SK-N-SH (cell line): ENCODE measurements at regions not wholly inside any gene's neighbourhood (a gene's known extent, or its start where the extent isn't known, plus 50 kb on each side); places are given as distances from the start of the nearest gene placed in this dataset.

Experiments used
- CTCF ChIA-PET: fragments of 300-600, 350-600 bp; formaldehyde crosslinking; extraction: SDS; loops from one replicate; lab custom pipeline; 2021; lab: Yijun Ruan, JAX
- POLR2A ChIA-PET: fragments of 350-600 bp; sonication (Branson Sonifier 250); formaldehyde crosslinking; extraction: SDS; loops from one replicate; lab custom pipeline; 2020; ENCODE audit warnings: antibody characterized with exemption, inconsistent platforms; lab: Yijun Ruan, JAX
- DNase-seq: peaks from one replicate; pipeline ENCODE4 v3.0.0; 2012
- H2AFZ ChIP-seq: fragments of 200-600 bp; sonication (generic); 2 replicates; pipeline ENCODE4 v1.8.1; 2016; ENCODE audit warnings: antibody characterized with exemption, mild to moderate bottlenecking, low read depth
- H3F3A ChIP-seq: fragments of 200-600 bp; sonication (generic); replicated peaks from 2 replicates; pipeline ENCODE3; 2016; ENCODE audit warnings: antibody characterized with exemption, mild to moderate bottlenecking; ENCODE audit not compliant: insufficient read depth
- H3K27ac ChIP-seq, 2 experiments: fragments of 200-500 bp in 1 of 2; fragments of 200-600 bp in 1 of 2; sonication (Bioruptor generic) in 1 of 2; sonication (generic), shearing (Covaris generic) in 1 of 2; 2 replicates each; pipeline versions ENCODE4 v1.5.1 to v1.6.1; 2014 to 2016; ENCODE audit warnings: low read depth in 2 of 2, inconsistent platforms in 1 of 2, low read length in 1 of 2, mild to moderate bottlenecking in 1 of 2, mixed read lengths in 1 of 2
- H3K27me3 ChIP-seq: fragments of 200-600 bp; sonication (generic), shearing (Covaris generic); 2 replicates; pipeline ENCODE4 v1.6.1; 2016; ENCODE audit warnings: mixed run types; ENCODE audit not compliant: insufficient read depth
- H3K36me3 ChIP-seq, 2 experiments: fragments of 200-500 bp in 1 of 2; fragments of 200-600 bp in 1 of 2; sonication (Bioruptor generic) in 1 of 2; sonication (generic) in 1 of 2; replicated peaks in 1 of 2; 2 replicates each; pipeline versions ENCODE3 to v1.5.1; 2014 to 2016; ENCODE audit warnings: low read length in 1 of 2, mild to moderate bottlenecking in 1 of 2; ENCODE audit not compliant: insufficient read depth in 2 of 2, control insufficient read depth in 1 of 2
- H3K4me1 ChIP-seq, 2 experiments: fragments of 200-500 bp in 1 of 2; fragments of 200-600 bp in 1 of 2; sonication (Bioruptor generic) in 1 of 2; sonication (generic), shearing (Covaris generic) in 1 of 2; 2 replicates each; pipeline versions ENCODE4 v1.5.1 to v1.6.1; 2014 to 2016; ENCODE audit warnings: low read depth in 1 of 2, low read length in 1 of 2, mixed run types in 1 of 2; ENCODE audit not compliant: insufficient read depth in 2 of 2, control insufficient read depth in 1 of 2
- H3K4me2 ChIP-seq: fragments of 200-600 bp; sonication (generic), shearing (Covaris generic); 2 replicates; pipeline ENCODE4 v1.6.1; 2017; ENCODE audit warnings: mixed run types
- H3K4me3 ChIP-seq, 2 experiments: fragments of 200-500 bp in 1 of 2; fragments of 200-600 bp in 1 of 2; sonication (Bioruptor generic) in 1 of 2; sonication (generic), shearing (Covaris generic) in 1 of 2; 2 replicates each; pipeline versions ENCODE4 v1.5.1 to v1.8.1; 2014 to 2016; ENCODE audit warnings: low read depth in 2 of 2, inconsistent platforms in 1 of 2, low read length in 1 of 2, mild to moderate bottlenecking in 1 of 2, mixed read lengths in 1 of 2, moderate library complexity in 1 of 2
- H3K79me2 ChIP-seq: fragments of 200-600 bp; sonication (generic); 2 replicates; pipeline ENCODE4 v1.8.1; 2017; ENCODE audit warnings: mild to moderate bottlenecking; ENCODE audit not compliant: insufficient read depth
- H3K9ac ChIP-seq: fragments of 200-600 bp; sonication (generic); 2 replicates; pipeline ENCODE4 v1.6.1; 2017; ENCODE audit warnings: mixed run types
- H3K9me2 ChIP-seq: fragments of 200-600 bp; sonication (generic); 2 replicates; pipeline ENCODE4 v1.6.1; 2017; ENCODE audit warnings: mixed run types
- H3K9me3 ChIP-seq: fragments of 200-600 bp; sonication (generic); 2 replicates; pipeline ENCODE4 v1.6.1; 2017; ENCODE audit warnings: mixed run types, mild to moderate bottlenecking, moderate library complexity
- H4K20me1 ChIP-seq: fragments of 200-600 bp; sonication (generic); 2 replicates; pipeline ENCODE4 v1.6.1; 2017; ENCODE audit warnings: mild to moderate bottlenecking, mixed run types; ENCODE audit not compliant: insufficient read depth
- ELF1 ChIP-seq: IDR thresholded peaks from 2 replicates; pipeline ENCODE4 v1.4.0; 2012
- EP300 ChIP-seq, 2 experiments: IDR thresholded peaks; 2 replicates each; pipeline versions ENCODE4 v1.4.0 to v1.6.1; 2012; ENCODE audit warnings: borderline replicate concordance in 1 of 2, low read depth in 1 of 2, low read length in 1 of 2
- EZH2phosphoT487 ChIP-seq: fragments of 200-600 bp; sonication (generic); IDR thresholded peaks from 2 replicates; pipeline ENCODE4 v1.6.1; 2017; ENCODE audit warnings: low read depth, mixed run types, mild to moderate bottlenecking, antibody characterized with exemption, moderate library complexity, borderline replicate concordance
- MXI1 ChIP-seq: IDR thresholded peaks from 2 replicates; pipeline ENCODE4 v1.6.1; 2012; ENCODE audit warnings: mild to moderate bottlenecking, low read depth, low read length, improper control_type of control experiment
- NFIC ChIP-seq: IDR thresholded peaks from 2 replicates; pipeline ENCODE4 v1.4.0; 2012; ENCODE audit warnings: borderline replicate concordance
- REST ChIP-seq: IDR thresholded peaks from 2 replicates; pipeline ENCODE4 v1.6.1; 2012; ENCODE audit warnings: mild to moderate bottlenecking, low read depth, low read length, moderate library complexity
- RXRA ChIP-seq: IDR thresholded peaks from 2 replicates; pipeline ENCODE4 v1.4.0; 2012; ENCODE audit warnings: low read depth, mild to moderate bottlenecking, borderline replicate concordance
- TEAD4 ChIP-seq: IDR thresholded peaks from 2 replicates; pipeline ENCODE4 v1.4.0; 2012; ENCODE audit warnings: mild to moderate bottlenecking, borderline replicate concordance; ENCODE audit not compliant: insufficient read depth
- USF2 ChIP-seq: fragments of 150-350 bp; IDR thresholded peaks from 2 replicates; pipeline ENCODE4 v1.6.1; 2017; ENCODE audit warnings: antibody characterized with exemption, low read length, low read depth, borderline replicate concordance
- ZBTB33 ChIP-seq: IDR thresholded peaks from 2 replicates; pipeline ENCODE4 v1.4.0; 2012; ENCODE audit warnings: low read depth, borderline replicate concordance
- WGBS: methylation state at CpG from one replicate; pipeline ENCODE4 v1.1.6; 2017; ENCODE audit warnings: low lambda C conversion rate; 5-methylcytosine and 5-hydroxymethylcytosine counted together
- TF ChIP-seq, protein P1 (sequence below): fragments of 200-600 bp; sonication (generic); IDR thresholded peaks from 2 replicates; pipeline ENCODE4 v1.6.1; 2017; ENCODE audit warnings: antibody characterized with exemption, mild to moderate bottlenecking, moderate library complexity
- TF ChIP-seq, protein P2 (sequence below): IDR thresholded peaks from 2 replicates; pipeline ENCODE4 v1.4.0; 2012; ENCODE audit warnings: low read depth, borderline replicate concordance
- TF ChIP-seq, protein P3 (sequence below): fragments of 150-350 bp; IDR thresholded peaks from 2 replicates; pipeline ENCODE4 v1.6.1; 2016; ENCODE audit warnings: mild to moderate bottlenecking, low read depth, low read length
- TF ChIP-seq, protein P4 (sequence below): IDR thresholded peaks from 2 replicates; pipeline ENCODE4; 2012

GRCh38 chr10:124886610-124887009 is 55.3 kb upstream of the ZRANB1 start:
- H3K79me2 ChIP-seq = no peaks in the 10 kb centered on the region
- no peak for TF ChIP-seq NFIC
- TF ChIP-seq, protein P1, sequence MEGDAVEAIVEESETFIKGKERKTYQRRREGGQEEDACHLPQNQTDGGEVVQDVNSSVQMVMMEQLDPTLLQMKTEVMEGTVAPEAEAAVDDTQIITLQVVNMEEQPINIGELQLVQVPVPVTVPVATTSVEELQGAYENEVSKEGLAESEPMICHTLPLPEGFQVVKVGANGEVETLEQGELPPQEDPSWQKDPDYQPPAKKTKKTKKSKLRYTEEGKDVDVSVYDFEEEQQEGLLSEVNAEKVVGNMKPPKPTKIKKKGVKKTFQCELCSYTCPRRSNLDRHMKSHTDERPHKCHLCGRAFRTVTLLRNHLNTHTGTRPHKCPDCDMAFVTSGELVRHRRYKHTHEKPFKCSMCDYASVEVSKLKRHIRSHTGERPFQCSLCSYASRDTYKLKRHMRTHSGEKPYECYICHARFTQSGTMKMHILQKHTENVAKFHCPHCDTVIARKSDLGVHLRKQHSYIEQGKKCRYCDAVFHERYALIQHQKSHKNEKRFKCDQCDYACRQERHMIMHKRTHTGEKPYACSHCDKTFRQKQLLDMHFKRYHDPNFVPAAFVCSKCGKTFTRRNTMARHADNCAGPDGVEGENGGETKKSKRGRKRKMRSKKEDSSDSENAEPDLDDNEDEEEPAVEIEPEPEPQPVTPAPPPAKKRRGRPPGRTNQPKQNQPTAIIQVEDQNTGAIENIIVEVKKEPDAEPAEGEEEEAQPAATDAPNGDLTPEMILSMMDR = no peak
- no peak for TF ChIP-seq ZBTB33
- TF ChIP-seq, protein P2, sequence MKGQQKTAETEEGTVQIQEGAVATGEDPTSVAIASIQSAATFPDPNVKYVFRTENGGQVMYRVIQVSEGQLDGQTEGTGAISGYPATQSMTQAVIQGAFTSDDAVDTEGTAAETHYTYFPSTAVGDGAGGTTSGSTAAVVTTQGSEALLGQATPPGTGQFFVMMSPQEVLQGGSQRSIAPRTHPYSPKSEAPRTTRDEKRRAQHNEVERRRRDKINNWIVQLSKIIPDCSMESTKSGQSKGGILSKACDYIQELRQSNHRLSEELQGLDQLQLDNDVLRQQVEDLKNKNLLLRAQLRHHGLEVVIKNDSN = no peak
- no peak for TF ChIP-seq RXRA
- TF ChIP-seq ELF1 = no peak
- no peak for TF ChIP-seq MXI1
- TF ChIP-seq, protein P3, sequence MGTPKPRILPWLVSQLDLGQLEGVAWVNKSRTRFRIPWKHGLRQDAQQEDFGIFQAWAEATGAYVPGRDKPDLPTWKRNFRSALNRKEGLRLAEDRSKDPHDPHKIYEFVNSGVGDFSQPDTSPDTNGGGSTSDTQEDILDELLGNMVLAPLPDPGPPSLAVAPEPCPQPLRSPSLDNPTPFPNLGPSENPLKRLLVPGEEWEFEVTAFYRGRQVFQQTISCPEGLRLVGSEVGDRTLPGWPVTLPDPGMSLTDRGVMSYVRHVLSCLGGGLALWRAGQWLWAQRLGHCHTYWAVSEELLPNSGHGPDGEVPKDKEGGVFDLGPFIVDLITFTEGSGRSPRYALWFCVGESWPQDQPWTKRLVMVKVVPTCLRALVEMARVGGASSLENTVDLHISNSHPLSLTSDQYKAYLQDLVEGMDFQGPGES = no peak
- TF ChIP-seq REST = no peak
- no peak for TF ChIP-seq EZH2phosphoT487
- TF ChIP-seq, protein P4, sequence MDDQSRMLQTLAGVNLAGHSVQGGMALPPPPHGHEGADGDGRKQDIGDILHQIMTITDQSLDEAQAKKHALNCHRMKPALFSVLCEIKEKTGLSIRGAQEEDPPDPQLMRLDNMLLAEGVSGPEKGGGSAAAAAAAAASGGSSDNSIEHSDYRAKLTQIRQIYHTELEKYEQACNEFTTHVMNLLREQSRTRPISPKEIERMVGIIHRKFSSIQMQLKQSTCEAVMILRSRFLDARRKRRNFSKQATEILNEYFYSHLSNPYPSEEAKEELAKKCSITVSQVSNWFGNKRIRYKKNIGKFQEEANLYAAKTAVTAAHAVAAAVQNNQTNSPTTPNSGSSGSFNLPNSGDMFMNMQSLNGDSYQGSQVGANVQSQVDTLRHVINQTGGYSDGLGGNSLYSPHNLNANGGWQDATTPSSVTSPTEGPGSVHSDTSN = no peak
- no peak for TF ChIP-seq TEAD4
- no peak for TF ChIP-seq EP300 (IDR thresholded peaks at IDR 0.05; ENCODE audit: borderline replicate concordance in 1 of 2, low read depth in 1 of 2, low read length in 1 of 2)
- no peak for TF ChIP-seq USF2
- CTCF ChIA-PET = interaction anchor here (1.2 kb wide), 1 partner anchor 60 kb away, joined by 3 read pairs; no protein-coding TSS in a partner anchor
- H2AFZ ChIP-seq = no peak overlapping the region
- POLR2A ChIA-PET = interaction anchor here (1.9 kb wide), 1 partner anchor 30 kb away, joined by 5 read pairs; no protein-coding TSS in a partner anchor
- H3K4me2 ChIP-seq = no peak overlapping the region
- no peaks in the 10 kb centered on the region for H3K4me1 ChIP-seq
- H3K27ac ChIP-seq = no peak overlapping the region
- H4K20me1 ChIP-seq = no peaks in the 10 kb centered on the region
- 53% methylated on average over 7 of the region's 7 CpGs for WGBS
- H3K27me3 ChIP-seq = no peaks in the 10 kb centered on the region
- H3K36me3 ChIP-seq = no peaks in the 10 kb centered on the region
- no peaks in the 10 kb centered on the region for H3K9me2 ChIP-seq
- H3K4me3 ChIP-seq = no peak overlapping the region
- no peak for DNase-seq
- no peaks in the 10 kb centered on the region for H3K9me3 ChIP-seq
- no peak overlapping the region for H3K9ac ChIP-seq
- H3F3A ChIP-seq = no peaks in the 10 kb centered on the region
